ENCODE measurements at regions not wholly inside any gene's neighbourhood (a gene's known extent, or its start where the extent isn't known, plus 50 kb on each side); places are given as distances from the start of the nearest gene placed in this dataset.

DNA sequence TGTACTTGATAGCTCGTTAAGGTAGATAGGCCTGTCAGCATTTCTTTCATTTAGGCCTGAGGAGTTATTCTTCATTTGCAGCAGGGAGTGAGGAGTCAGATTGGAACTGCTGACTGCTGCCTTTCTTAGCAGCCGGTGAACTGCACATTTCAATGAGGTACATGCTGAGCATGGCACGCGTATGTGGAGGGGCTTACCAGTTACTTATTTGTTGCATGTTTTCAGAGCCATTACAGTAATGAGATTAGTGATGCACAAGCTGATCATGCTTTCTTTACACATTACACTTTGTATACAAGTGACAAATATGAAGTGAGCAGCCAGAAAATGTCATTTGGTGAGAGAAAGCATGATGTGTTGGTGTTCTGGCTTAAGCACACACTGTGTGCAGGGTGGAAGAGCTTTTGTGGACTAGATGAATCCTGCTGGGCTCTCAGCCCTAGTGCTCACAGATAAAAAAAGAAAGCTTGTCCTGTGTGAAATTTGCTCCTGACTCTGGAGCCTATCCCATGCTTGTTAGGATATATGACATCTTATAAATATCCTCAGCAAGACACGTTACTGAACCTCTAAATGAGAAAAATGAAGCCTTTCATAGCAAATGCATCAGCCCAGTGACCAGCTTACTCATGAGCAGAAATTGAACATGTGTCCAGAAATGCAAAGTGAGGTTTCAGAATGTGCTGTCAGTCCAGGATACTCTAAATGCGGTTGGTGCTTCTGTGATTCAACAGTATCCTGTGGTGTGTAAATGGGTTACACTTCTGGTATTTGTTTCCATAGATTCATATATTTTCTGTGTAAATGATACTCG lies 574.7 kb upstream of the ADGRL2 start:
- in situ Hi-C loops (cut with MboI; ENCODE audit: low sequenced_read_pairs, unreplicated experiment): no loop called here
- TF ChIP-seq, protein P1, sequence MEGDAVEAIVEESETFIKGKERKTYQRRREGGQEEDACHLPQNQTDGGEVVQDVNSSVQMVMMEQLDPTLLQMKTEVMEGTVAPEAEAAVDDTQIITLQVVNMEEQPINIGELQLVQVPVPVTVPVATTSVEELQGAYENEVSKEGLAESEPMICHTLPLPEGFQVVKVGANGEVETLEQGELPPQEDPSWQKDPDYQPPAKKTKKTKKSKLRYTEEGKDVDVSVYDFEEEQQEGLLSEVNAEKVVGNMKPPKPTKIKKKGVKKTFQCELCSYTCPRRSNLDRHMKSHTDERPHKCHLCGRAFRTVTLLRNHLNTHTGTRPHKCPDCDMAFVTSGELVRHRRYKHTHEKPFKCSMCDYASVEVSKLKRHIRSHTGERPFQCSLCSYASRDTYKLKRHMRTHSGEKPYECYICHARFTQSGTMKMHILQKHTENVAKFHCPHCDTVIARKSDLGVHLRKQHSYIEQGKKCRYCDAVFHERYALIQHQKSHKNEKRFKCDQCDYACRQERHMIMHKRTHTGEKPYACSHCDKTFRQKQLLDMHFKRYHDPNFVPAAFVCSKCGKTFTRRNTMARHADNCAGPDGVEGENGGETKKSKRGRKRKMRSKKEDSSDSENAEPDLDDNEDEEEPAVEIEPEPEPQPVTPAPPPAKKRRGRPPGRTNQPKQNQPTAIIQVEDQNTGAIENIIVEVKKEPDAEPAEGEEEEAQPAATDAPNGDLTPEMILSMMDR (IDR thresholded peaks at IDR 0.05; ENCODE audit: borderline replicate concordance, control extremely low read depth, extremely low read depth, insufficient read depth, missing control alignments): no peak
- DNase-seq (ENCODE audit: low spot score): no peak

DNA sequence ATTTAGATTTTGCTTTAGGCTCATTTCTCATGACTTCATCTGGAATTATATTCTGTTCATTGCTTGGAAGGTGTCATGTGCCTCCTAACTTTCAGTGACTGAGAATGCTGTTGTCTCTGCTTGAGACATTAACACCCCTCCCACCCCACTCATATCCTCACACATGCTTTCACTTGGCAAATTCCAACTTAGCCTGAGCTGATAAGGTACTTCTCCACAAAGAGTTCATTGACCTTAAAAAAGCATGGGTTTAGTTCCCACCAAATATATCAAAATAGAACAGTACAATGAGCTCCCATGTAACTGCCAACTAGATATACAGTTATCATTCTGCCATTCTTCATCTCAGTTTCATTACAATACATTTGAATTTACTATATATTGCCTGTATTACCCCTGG lies 576.5 kb upstream of the ADGRL2 start:
- in situ Hi-C loops (cut with MboI; ENCODE audit: low sequenced_read_pairs, unreplicated experiment): no loop called here
- no peak for DNase-seq (ENCODE audit: low spot score)

DNA sequence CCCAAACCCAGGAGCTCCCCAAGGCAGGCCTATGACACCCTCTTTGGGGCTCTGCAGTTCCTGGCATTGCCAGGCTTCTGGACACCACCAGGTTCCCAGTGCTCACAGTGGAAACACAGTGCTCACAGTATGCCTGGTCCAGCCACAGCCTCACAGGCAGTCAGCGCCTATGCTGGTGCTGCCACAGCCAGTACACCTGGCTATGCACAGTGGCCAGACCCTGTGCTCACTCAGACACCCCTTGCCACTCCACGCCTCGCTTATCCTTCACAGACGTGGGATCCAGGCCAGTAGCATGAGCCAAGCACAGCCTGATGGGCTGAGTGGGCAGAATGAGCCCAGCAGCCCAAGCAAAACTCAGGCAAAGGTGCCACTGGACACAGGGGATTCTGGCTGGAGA lies 579.2 kb upstream of the ADGRL2 start:
- no peak for DNase-seq (ENCODE audit: low spot score)
- in situ Hi-C loops (cut with MboI; ENCODE audit: low sequenced_read_pairs, unreplicated experiment): no loop called here
- TF ChIP-seq, protein P1 (IDR thresholded peaks at IDR 0.05; ENCODE audit: borderline replicate concordance, control extremely low read depth, extremely low read depth, insufficient read depth, missing control alignments): no peak

More for the DNA sequence above, 576.5 kb upstream of the ADGRL2 start:
- TF ChIP-seq, protein P1 (IDR thresholded peaks at IDR 0.05; ENCODE audit: borderline replicate concordance, control extremely low read depth, extremely low read depth, insufficient read depth, missing control alignments): no peak

DNA sequence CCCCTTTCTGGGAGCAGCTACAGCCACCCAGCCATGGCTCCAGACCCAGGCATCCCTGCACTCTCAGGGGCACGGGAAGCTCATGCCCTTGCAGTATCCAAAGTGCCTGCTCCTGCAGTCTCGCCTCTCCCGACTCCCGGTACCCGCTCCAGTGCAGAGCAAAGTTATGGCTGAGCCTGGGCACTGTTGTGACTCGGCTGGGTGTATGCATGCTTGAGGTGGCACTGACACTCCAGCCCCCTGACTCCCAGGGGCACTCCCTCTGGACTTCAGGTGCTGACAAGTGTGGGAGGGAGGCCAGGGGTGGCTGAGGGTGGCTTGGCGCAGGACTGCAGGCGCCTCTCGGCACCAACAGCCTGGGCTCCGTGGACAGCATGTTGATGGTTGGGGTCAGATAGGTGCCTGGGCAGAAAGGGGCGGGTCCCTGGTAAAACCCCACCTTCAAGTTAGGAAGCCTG lies 580.1 kb upstream of the ADGRL2 start:
- no peak for DNase-seq (ENCODE audit: low spot score)
- in situ Hi-C loops (cut with MboI; ENCODE audit: low sequenced_read_pairs, unreplicated experiment): no loop called here
- TF ChIP-seq, protein P1 (IDR thresholded peaks at IDR 0.05; ENCODE audit: borderline replicate concordance, control extremely low read depth, extremely low read depth, insufficient read depth, missing control alignments): no peak

DNA sequence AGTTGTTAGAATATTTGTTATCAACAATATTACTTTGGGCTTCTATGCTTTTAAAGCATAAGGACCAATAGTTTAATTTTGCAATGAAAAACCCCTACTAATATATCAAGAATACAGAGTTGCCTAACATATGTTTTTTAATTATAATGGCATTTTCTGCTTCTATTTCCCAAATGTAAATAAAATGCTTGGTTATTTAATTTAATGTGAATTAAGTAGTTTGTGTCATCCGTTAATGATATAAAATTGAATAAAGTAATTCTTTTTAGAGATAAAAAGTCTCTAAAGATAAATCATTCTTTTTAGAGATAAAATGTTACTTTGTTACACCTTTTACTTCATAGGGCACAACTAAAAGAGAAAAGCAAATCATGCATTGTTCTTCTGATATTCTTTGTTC lies 583.7 kb upstream of the ADGRL2 start:
- TF ChIP-seq, protein P1 (IDR thresholded peaks at IDR 0.05; ENCODE audit: borderline replicate concordance, control extremely low read depth, extremely low read depth, insufficient read depth, missing control alignments): no peak
- DNase-seq (ENCODE audit: low spot score): no peak
- in situ Hi-C loops (cut with MboI; ENCODE audit: low sequenced_read_pairs, unreplicated experiment): no loop called here

DNA sequence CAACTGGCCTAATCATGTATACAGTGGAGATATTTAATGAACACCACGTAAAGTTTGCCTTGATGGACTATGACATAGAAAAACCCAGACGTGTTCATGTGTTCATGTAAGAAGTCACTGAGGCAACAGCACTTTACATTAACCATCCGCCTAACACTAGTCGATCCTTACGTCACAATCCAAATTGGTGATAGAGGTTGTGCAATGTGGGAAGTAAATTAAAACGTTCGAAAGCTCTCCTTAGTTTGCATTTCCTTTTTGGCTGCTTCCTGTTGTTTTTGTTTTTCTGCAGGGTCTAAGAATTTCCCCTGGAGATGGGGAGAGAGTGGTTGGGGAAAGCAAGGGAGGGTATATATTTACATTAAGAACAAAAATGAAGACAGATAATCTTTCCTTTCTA lies 587.5 kb upstream of the ADGRL2 start:
- DNase-seq (ENCODE audit: low spot score): no peak
- in situ Hi-C loops (cut with MboI; ENCODE audit: low sequenced_read_pairs, unreplicated experiment): no loop called here
- TF ChIP-seq, protein P1 (IDR thresholded peaks at IDR 0.05; ENCODE audit: borderline replicate concordance, control extremely low read depth, extremely low read depth, insufficient read depth, missing control alignments): no peak
